HCT116 (cell line): ENCODE measurements at regions not wholly inside any gene's neighbourhood (a gene's known extent, or its start where the extent isn't known, plus 50 kb on each side); places are given as distances from the start of the nearest gene placed in this dataset.
"Not testable (repeated sequence)": the region's sequence is repeated elsewhere in the genome, so short reads cannot be mapped to it uniquely, and the experiment has no call there.

ENCODE experiments used
- ATF3 ChIP-seq: IDR thresholded peaks from 2 replicates; pipeline ENCODE4 v1.6.1; 2012
- CEBPB ChIP-seq: IDR thresholded peaks from 2 replicates; pipeline ENCODE4 v1.6.1; 2012; ENCODE audit warnings: low read depth
- CTCF ChIP-seq, 3 experiments: fragments of 200-600 bp in 1 of 3; sonication (generic) in 1 of 3; IDR thresholded peaks in 2 of 3; conservative IDR thresholded peaks in 1 of 3; 2 replicates each; pipeline ENCODE4 v1.5.1; 2012 to 2017; ENCODE audit warnings: low read depth in 2 of 3, low read length in 2 of 3, antibody characterized with exemption in 1 of 3, borderline replicate concordance in 1 of 3, control low read depth in 1 of 3, mild to moderate bottlenecking in 1 of 3, mixed read lengths in 1 of 3, mixed run types in 1 of 3, moderate library complexity in 1 of 3; ENCODE audit not compliant: insufficient read depth in 1 of 3
- ELF1 ChIP-seq: IDR thresholded peaks from 2 replicates; pipeline ENCODE4 v1.6.1; 2012; ENCODE audit warnings: low read depth, borderline replicate concordance
- EZH2 ChIP-seq: fragments of 200-600 bp; sonication (generic); IDR thresholded peaks from 2 replicates; pipeline ENCODE4 v1.6.1; 2017; ENCODE audit warnings: antibody characterized with exemption, mixed run types
- EZH2phosphoT487 ChIP-seq: fragments of 200-600 bp; IDR thresholded peaks from 2 replicates; pipeline ENCODE4 v1.6.1; 2018; ENCODE audit warnings: antibody characterized with exemption, borderline replicate concordance
- POLR2A ChIP-seq: IDR thresholded peaks from 2 replicates; pipeline ENCODE4 v1.7.0; 2011; ENCODE audit warnings: borderline replicate concordance; ENCODE audit not compliant: insufficient read depth, insufficient read length; ENCODE audit errors: extremely low read depth
- POLR2AphosphoS5 ChIP-seq: IDR thresholded peaks from 2 replicates; pipeline ENCODE4 v1.6.1; 2011; ENCODE audit warnings: mild to moderate bottlenecking, low read depth, low read length, moderate library complexity
- SP1 ChIP-seq: IDR thresholded peaks from 2 replicates; pipeline ENCODE4 v1.6.1; 2012; ENCODE audit warnings: low read depth
- SRF ChIP-seq: IDR thresholded peaks from 2 replicates; pipeline ENCODE4 v1.6.1; 2012; ENCODE audit warnings: low read depth
- YY1 ChIP-seq: IDR thresholded peaks from 2 replicates; pipeline ENCODE4 v1.6.1; 2011; ENCODE audit warnings: low read length, low read depth, moderate library complexity, mild to moderate bottlenecking; ENCODE audit not compliant: insufficient replicate concordance; ENCODE audit errors: extremely low read depth
- ZNF274 ChIP-seq: fragments of 200-500 bp; sonication (Bioruptor generic); IDR thresholded peaks from 2 replicates; pipeline ENCODE4 v1.6.1; 2014; ENCODE audit warnings: mild to moderate bottlenecking, low read depth, low read length, inconsistent platforms
- TF ChIP-seq, protein P1 (sequence below): IDR thresholded peaks from 2 replicates; pipeline ENCODE4 v1.6.1; 2012; ENCODE audit warnings: low read depth

DNA sequence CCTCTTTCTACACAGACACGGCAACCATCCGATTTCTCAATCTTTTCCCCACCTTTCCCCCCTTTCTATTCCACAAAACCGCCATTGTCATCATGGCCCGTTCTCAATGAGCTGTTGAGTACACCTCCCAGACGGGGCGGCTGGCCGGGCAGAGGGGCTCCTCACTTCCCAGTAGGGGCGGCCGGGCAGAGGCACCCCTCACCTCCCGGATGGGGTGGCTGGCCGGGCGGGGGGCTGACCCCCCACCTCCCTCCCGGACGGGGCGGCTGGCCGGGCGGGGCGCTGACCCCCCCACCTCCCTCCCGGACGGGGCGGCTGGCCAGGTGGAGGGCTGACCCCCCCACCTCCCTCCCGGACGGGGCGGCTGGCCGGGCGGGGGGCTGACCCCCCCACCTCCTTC is 168.0 kb upstream of the SPRED2 start:
- not testable (repeated sequence) for TF ChIP-seq CTCF (IDR thresholded peaks at IDR 0.05 in 2 of 3, conservative IDR thresholded peaks at IDR 0.05 in 1 of 3; ENCODE audit: borderline replicate concordance in 1 of 3, insufficient read depth in 1 of 3, low read depth in 2 of 3, low read length in 2 of 3); POLR2AphosphoS5; CEBPB; ELF1; YY1; POLR2A; ATF3; ZNF274; EZH2; SP1; EZH2phosphoT487; SRF
- TF ChIP-seq, protein P1, sequence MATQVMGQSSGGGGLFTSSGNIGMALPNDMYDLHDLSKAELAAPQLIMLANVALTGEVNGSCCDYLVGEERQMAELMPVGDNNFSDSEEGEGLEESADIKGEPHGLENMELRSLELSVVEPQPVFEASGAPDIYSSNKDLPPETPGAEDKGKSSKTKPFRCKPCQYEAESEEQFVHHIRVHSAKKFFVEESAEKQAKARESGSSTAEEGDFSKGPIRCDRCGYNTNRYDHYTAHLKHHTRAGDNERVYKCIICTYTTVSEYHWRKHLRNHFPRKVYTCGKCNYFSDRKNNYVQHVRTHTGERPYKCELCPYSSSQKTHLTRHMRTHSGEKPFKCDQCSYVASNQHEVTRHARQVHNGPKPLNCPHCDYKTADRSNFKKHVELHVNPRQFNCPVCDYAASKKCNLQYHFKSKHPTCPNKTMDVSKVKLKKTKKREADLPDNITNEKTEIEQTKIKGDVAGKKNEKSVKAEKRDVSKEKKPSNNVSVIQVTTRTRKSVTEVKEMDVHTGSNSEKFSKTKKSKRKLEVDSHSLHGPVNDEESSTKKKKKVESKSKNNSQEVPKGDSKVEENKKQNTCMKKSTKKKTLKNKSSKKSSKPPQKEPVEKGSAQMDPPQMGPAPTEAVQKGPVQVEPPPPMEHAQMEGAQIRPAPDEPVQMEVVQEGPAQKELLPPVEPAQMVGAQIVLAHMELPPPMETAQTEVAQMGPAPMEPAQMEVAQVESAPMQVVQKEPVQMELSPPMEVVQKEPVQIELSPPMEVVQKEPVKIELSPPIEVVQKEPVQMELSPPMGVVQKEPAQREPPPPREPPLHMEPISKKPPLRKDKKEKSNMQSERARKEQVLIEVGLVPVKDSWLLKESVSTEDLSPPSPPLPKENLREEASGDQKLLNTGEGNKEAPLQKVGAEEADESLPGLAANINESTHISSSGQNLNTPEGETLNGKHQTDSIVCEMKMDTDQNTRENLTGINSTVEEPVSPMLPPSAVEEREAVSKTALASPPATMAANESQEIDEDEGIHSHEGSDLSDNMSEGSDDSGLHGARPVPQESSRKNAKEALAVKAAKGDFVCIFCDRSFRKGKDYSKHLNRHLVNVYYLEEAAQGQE, result not testable (repeated sequence)
